Neutrophil (primary cell): ENCODE measurements at regions not wholly inside any gene's neighbourhood (a gene's known extent, or its start where the extent isn't known, plus 50 kb on each side); places are given as distances from the start of the nearest gene placed in this dataset.

Source experiments
- H3K27ac ChIP-seq: fragments of 200-600 bp; sonication (generic); 2 replicates; pipeline ENCODE4 v1.5.1; 2016; ENCODE audit warnings: mild to moderate bottlenecking, moderate library complexity
- H3K27me3 ChIP-seq: fragments of 200-600 bp; sonication (generic); 2 replicates; pipeline ENCODE4 v1.6.0; 2016; ENCODE audit warnings: mild to moderate bottlenecking
- H3K36me3 ChIP-seq: fragments of 200-600 bp; sonication (generic); 2 replicates; pipeline ENCODE4 v1.5.1; 2017
- H3K4me1 ChIP-seq, 2 experiments: fragments of 200-600 bp in 1 of 2; sonication (generic) in 1 of 2; 1 replicate in 1 of 2; 2 replicates in 1 of 2; pipeline versions ENCODE4 v1.5.1 to v1.6.1; 2013 to 2016; ENCODE audit warnings: low read depth in 1 of 2, low read length in 1 of 2, mild to moderate bottlenecking in 1 of 2, moderate library complexity in 1 of 2; ENCODE audit not compliant: control insufficient read depth in 1 of 2, insufficient read depth in 1 of 2
- H3K4me3 ChIP-seq, 2 experiments: fragments of 200-600 bp in 1 of 2; sonication (generic) in 1 of 2; 1 replicate in 1 of 2; 2 replicates in 1 of 2; pipeline ENCODE4 v1.5.1; 2013 to 2016; ENCODE audit warnings: low read depth in 1 of 2, low read length in 1 of 2, mild to moderate bottlenecking in 1 of 2, moderate library complexity in 1 of 2
- H3K9me3 ChIP-seq: fragments of 200-600 bp; sonication (generic); 2 replicates; pipeline ENCODE4 v1.5.1; 2016
- TF ChIP-seq, protein P1 (sequence below): fragments of 200-600 bp; sonication (generic); IDR thresholded peaks from 2 replicates; pipeline ENCODE4 v1.5.1; 2016; ENCODE audit warnings: antibody characterized with exemption

DNA sequence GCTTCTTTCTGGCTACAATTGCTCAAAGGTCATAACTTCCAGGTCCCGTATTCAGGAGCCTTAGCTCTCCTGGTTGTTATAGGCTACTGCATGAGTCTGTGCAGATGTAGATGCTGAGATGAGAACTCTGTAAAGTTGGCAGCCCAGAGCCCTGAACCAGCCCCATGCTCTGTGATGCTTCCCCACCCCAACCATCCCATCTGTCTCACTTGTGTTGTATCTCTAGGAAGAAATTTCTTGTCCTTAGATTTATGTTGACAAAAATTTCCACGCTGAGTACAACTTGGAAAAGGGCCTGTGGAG is 61.2 kb upstream of the EEPD1 start:
- Histone ChIP-seq H3K27me3 (no peaks in the 10 kb centered on the region), H3K36me3 (no peaks in the 10 kb centered on the region), H3K9me3 (no peaks in the 10 kb centered on the region), H3K4me3 (no peak overlapping the region), H3K27ac (no peak overlapping the region), H3K4me1 (no peaks in the 10 kb centered on the region)
- TF ChIP-seq, protein P1, sequence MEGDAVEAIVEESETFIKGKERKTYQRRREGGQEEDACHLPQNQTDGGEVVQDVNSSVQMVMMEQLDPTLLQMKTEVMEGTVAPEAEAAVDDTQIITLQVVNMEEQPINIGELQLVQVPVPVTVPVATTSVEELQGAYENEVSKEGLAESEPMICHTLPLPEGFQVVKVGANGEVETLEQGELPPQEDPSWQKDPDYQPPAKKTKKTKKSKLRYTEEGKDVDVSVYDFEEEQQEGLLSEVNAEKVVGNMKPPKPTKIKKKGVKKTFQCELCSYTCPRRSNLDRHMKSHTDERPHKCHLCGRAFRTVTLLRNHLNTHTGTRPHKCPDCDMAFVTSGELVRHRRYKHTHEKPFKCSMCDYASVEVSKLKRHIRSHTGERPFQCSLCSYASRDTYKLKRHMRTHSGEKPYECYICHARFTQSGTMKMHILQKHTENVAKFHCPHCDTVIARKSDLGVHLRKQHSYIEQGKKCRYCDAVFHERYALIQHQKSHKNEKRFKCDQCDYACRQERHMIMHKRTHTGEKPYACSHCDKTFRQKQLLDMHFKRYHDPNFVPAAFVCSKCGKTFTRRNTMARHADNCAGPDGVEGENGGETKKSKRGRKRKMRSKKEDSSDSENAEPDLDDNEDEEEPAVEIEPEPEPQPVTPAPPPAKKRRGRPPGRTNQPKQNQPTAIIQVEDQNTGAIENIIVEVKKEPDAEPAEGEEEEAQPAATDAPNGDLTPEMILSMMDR, result no peak

DNA sequence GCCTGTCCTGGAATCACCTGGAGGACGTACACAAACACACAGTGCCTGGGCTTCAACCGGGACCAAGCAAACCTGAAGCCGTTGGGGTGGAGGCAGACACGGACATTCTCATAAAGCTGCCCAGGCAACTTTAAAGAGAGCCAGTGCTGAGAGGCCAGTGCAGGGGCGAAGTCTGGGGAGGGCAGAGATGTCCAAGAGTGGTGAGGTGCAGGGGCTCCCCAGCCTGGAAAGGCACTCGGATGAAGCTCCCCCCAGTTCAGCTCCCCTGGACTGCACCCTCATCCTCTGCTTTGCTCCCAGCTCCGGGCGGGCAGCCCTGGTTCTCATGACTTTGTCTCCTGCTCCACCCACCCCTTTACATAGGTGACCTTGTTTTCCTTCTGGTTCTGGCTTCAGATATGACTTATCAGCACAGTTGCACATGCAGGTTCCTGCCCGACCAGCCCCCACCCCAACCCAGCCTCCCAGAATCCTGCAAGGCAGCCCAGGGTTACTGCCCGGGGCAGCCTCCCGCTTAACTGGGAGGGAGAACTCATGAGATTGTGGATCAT is 60.8 kb upstream of the EEPD1 start:
- H3K36me3 ChIP-seq, result no peaks in the 10 kb centered on the region
- TF ChIP-seq, protein P1, result no peak
- no peak overlapping the region for H3K4me3 ChIP-seq
- H3K9me3 ChIP-seq, result no peaks in the 10 kb centered on the region
- no peaks in the 10 kb centered on the region for H3K4me1 ChIP-seq
- H3K27ac ChIP-seq, result no peak overlapping the region
- no peaks in the 10 kb centered on the region for H3K27me3 ChIP-seq

DNA sequence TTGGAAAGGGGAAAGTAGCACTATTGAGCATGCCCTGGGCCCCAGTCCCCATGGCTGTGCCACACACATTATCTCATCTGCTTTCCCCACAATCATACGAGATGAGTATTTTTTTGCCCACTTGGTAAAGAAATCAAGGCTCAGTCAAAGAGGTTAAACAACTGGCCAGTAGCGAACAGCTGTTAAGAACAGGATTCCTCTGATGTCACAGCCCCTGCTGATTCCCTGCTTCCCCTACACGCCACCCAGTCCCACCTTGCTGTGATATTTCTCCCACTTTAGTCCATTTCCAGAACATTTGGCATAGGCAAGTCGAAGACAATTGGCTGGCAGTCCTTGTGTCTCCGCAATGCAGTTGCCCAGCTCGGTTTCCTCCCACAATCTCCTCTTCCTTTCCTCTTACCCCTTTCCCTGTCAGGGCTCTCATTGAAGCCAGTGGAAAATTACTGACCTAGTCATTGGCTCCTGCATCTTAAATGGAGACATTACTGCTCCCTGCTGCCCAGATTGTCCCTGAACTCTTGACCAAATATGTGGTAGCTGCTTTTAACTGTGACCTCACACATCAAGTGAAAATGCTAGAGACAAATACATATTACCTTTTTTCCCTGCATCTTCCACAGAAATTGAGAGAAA is 56.5 kb upstream of the EEPD1 start:
- Histone ChIP-seq H3K4me1 (no peaks in the 10 kb centered on the region), H3K4me3 (no peak overlapping the region), H3K9me3 (no peaks in the 10 kb centered on the region), H3K36me3 (no peaks in the 10 kb centered on the region), H3K27ac (no peak overlapping the region), H3K27me3 (no peaks in the 10 kb centered on the region)
- TF ChIP-seq, protein P1, result no peak

DNA sequence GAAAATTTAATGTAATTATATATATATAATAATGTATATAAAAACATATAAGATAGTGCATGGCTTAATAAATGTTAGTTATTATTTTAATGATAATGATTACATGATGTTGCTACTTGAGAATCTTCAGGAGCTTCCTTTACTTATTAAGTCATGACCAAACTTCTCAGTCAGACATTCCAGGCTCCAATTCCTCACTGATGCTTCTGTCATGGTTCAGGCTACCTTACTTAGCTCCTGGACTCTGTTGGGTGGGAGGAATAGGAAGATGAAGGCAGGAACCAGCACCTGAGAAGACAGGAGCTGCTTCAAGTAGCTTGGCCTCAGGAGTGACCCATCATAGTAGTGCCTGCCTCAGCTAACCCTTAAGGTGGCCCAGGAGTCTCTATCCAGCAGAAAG is 55.0 kb upstream of the EEPD1 start:
- TF ChIP-seq, protein P1, result no peak
- H3K4me1 ChIP-seq, result no peaks in the 10 kb centered on the region
- no peaks in the 10 kb centered on the region for H3K36me3 ChIP-seq

DNA sequence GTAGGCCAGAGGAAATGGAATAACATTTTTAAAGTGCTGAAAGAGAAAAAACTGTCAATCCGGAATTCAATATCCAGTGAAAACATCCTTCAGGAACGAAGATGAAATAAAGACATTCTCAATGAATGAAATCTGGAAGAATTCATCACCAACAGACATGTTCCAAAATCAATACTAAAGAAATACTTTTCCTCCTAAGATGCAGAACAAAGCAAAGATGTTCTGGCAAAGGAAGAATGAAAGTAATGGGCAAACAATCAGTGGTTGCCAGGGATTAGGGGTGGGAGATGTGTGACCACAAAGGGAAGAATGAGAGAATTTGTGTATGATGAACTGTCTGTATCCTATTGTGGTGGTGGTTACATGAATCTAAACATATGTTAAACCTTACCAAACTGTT is 52.8 kb upstream of the EEPD1 start:
- Histone ChIP-seq H3K27ac (no peak overlapping the region), H3K9me3 (no peaks in the 10 kb centered on the region), H3K4me3 (no peak overlapping the region), H3K36me3 (no peaks in the 10 kb centered on the region), H3K4me1 (peaks cover 6 to 19% of the 10 kb centered on the region in 2 experiments), H3K27me3 (no peaks in the 10 kb centered on the region)
- TF ChIP-seq, protein P1, result no peak

More for the DNA sequence above, 55.0 kb upstream of the EEPD1 start:
- H3K9me3 ChIP-seq, result no peaks in the 10 kb centered on the region
- H3K4me3 ChIP-seq, result no peak overlapping the region
- no peaks in the 10 kb centered on the region for H3K27me3 ChIP-seq
- no peak overlapping the region for H3K27ac ChIP-seq
